ENCODE measurements at regions not wholly inside any gene's neighbourhood (a gene's known extent, or its start where the extent isn't known, plus 50 kb on each side); places are given as distances from the start of the nearest gene placed in this dataset.

DNA sequence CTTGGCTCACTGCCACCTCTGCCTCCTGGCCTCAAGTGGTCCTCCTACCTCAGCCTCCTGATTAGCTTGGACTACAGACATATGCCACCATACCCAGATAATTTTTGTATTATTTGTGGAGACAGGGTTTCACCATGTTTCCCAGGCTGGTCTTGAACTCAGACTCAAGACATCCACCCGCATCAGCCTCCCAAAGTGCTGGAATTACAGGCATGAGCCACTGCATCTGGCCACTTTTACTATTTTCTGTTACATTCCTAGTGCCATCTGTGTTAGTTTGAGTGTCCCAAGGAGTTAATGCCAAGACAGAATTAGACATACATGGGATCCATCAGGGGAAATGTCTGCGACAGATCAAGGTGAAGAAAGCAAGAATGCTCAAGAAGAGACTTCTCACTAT, 288.2 kb upstream of the CTSO start:
- no peak for DNase-seq (ENCODE audit: low spot score)
- TF ChIP-seq, protein P1, sequence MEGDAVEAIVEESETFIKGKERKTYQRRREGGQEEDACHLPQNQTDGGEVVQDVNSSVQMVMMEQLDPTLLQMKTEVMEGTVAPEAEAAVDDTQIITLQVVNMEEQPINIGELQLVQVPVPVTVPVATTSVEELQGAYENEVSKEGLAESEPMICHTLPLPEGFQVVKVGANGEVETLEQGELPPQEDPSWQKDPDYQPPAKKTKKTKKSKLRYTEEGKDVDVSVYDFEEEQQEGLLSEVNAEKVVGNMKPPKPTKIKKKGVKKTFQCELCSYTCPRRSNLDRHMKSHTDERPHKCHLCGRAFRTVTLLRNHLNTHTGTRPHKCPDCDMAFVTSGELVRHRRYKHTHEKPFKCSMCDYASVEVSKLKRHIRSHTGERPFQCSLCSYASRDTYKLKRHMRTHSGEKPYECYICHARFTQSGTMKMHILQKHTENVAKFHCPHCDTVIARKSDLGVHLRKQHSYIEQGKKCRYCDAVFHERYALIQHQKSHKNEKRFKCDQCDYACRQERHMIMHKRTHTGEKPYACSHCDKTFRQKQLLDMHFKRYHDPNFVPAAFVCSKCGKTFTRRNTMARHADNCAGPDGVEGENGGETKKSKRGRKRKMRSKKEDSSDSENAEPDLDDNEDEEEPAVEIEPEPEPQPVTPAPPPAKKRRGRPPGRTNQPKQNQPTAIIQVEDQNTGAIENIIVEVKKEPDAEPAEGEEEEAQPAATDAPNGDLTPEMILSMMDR (IDR thresholded peaks at IDR 0.05; ENCODE audit: borderline replicate concordance, control extremely low read depth, extremely low read depth, insufficient read depth, missing control alignments): no peak
- in situ Hi-C loops (cut with MboI; ENCODE audit: low sequenced_read_pairs, unreplicated experiment): no loop called here

DNA sequence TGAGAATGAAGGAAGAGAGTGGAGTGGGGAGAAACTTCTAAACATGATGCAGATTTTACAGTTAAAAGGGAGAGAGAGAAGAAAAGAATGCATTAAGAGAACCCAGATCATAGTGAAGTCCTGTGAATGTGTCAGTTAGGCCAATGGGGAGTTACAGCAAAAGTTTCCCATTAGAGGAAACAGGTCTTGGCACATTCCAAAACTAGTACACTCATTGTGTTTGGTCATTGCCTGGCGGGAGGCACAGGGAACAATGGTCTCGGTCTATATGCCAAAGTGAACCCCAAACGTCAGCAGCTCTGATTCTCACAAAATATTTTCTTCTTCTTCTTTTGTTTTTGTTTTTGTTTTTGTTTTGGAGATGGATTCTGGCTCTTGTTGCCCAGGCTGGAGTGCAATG, 284.5 kb upstream of the CTSO start:
- in situ Hi-C loops (cut with MboI; ENCODE audit: low sequenced_read_pairs, unreplicated experiment): no loop called here
- DNase-seq (ENCODE audit: low spot score): no peak
- TF ChIP-seq, protein P1 (IDR thresholded peaks at IDR 0.05; ENCODE audit: borderline replicate concordance, control extremely low read depth, extremely low read depth, insufficient read depth, missing control alignments): no peak

DNA sequence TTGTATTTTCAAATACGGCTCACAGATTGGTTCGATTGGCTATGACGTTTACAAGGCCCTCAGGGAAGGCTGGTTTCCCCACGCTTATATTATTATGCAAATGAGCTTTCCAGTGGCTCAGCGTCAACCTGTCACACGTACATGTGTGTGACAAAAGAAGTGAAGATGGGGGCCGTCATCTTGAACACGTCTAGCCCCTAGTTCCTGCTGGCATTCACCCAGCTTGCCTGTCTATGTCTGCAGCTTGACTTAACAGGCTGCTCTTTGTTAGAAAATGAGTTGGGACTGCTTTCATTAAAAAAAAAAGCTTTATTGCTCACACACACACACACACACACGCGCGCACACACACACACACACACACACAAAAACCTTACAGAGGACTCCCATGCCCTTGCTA, 283.6 kb upstream of the CTSO start:
- TF ChIP-seq, protein P1 (IDR thresholded peaks at IDR 0.05; ENCODE audit: borderline replicate concordance, control extremely low read depth, extremely low read depth, insufficient read depth, missing control alignments): no peak
- in situ Hi-C loops (cut with MboI; ENCODE audit: low sequenced_read_pairs, unreplicated experiment): no loop called here
- DNase-seq (ENCODE audit: low spot score): no peak

DNA sequence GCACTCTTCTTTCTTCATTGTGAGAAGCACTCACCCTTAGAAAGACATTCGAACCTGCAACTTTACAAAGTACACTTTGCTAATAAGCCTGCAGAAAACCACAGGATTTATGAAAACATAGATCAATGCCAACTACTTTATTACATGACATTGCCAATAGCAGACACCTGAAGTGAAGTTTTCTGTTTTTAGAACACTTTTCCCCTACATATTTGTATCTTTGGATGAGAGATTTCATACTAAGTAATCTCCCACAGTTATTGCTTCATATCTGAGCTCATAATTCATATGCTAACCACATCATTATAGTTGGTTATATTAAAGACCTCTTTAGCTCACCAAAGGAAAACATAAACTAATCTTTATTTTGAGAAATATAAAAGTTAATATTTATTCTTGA, 276.5 kb upstream of the CTSO start:
- no peak for DNase-seq (ENCODE audit: low spot score)
- in situ Hi-C loops (cut with MboI; ENCODE audit: low sequenced_read_pairs, unreplicated experiment): no loop called here
- TF ChIP-seq, protein P1 (IDR thresholded peaks at IDR 0.05; ENCODE audit: borderline replicate concordance, control extremely low read depth, extremely low read depth, insufficient read depth, missing control alignments): no peak

DNA sequence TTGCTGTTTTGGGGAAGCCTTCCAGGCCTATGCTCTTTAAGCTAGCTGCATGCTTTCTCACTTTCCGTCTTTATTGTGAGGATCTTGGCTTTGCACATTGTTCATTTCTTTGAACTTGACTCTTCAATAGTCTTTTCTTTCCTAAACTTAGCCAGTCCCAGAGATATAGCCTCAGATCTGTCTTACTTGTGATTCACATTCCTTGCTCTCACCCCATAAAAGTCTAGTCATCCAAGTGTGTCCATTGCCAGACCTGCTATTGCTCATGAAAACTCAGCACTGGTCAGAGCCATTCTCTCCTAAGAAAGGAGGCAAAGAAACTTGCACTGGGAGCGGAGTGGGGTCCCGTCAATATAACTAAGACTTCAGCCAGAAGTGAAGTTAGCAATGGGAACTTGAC, 275.0 kb upstream of the CTSO start:
- no peak for DNase-seq (ENCODE audit: low spot score)

DNA sequence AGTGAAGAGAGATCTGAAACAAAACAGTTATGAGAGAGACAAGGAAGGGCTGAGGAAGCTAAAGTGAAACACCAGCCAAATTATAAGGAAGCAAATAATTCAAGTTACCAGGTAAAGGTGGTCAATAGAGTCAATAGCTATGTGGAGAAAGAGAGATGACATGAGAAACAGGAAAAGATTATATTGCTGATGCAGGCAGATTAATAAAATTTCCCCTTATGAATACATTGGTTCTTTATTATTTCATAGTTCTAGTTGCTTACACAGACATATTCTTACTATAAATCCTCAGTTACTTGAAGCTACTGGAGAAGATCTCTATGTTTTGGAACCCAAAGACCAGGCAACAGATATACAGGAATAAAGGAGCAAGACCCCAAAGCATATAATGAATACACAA, 273.7 kb upstream of the CTSO start:
- in situ Hi-C loops (cut with MboI; ENCODE audit: low sequenced_read_pairs, unreplicated experiment): no loop called here
- DNase-seq (ENCODE audit: low spot score): no peak

More for the DNA sequence above, 275.0 kb upstream of the CTSO start:
- in situ Hi-C loops (cut with MboI; ENCODE audit: low sequenced_read_pairs, unreplicated experiment): no loop called here
- TF ChIP-seq, protein P1 (IDR thresholded peaks at IDR 0.05; ENCODE audit: borderline replicate concordance, control extremely low read depth, extremely low read depth, insufficient read depth, missing control alignments): no peak

More for the DNA sequence above, 273.7 kb upstream of the CTSO start:
- TF ChIP-seq, protein P1 (IDR thresholded peaks at IDR 0.05; ENCODE audit: borderline replicate concordance, control extremely low read depth, extremely low read depth, insufficient read depth, missing control alignments): no peak
